Tibial nerve (tissue), 4 donors: ENCODE measurements at regions not wholly inside any gene's neighbourhood (a gene's known extent, or its start where the extent isn't known, plus 50 kb on each side); places are given as distances from the start of the nearest gene placed in this dataset.

Experiments used
- EP300 ChIP-seq, 2 donors: sonication (generic); formaldehyde crosslinking; IDR thresholded peaks; one replicate each; pipeline ENCODE4 v1.6.1; 2017; ENCODE audit warnings: antibody characterized with exemption in 2 of 2, mild to moderate bottlenecking in 1 of 2
- TF ChIP-seq, protein P1 (sequence below), 5 experiments: fragments of 200-600 bp in 3 of 5; fragments of 450-650 bp in 2 of 5; sonication (generic) in 3 of 5; IDR thresholded peaks; one replicate each; pipeline ENCODE4 v1.5.1; 2016 to 2019; ENCODE audit warnings: antibody characterized with exemption in 5 of 5, mild to moderate bottlenecking in 3 of 5, moderate library complexity in 2 of 5

- TF ChIP-seq, protein P1, sequence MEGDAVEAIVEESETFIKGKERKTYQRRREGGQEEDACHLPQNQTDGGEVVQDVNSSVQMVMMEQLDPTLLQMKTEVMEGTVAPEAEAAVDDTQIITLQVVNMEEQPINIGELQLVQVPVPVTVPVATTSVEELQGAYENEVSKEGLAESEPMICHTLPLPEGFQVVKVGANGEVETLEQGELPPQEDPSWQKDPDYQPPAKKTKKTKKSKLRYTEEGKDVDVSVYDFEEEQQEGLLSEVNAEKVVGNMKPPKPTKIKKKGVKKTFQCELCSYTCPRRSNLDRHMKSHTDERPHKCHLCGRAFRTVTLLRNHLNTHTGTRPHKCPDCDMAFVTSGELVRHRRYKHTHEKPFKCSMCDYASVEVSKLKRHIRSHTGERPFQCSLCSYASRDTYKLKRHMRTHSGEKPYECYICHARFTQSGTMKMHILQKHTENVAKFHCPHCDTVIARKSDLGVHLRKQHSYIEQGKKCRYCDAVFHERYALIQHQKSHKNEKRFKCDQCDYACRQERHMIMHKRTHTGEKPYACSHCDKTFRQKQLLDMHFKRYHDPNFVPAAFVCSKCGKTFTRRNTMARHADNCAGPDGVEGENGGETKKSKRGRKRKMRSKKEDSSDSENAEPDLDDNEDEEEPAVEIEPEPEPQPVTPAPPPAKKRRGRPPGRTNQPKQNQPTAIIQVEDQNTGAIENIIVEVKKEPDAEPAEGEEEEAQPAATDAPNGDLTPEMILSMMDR (IDR thresholded peaks at IDR 0.05), result no peak
- TF ChIP-seq EP300 (IDR thresholded peaks at IDR 0.05), result no peak
These were observed 269.8 kb downstream of the CDC5L start for GRCh38 chr6:44657206-44657819.
